ENCODE measurements at regions not wholly inside any gene's neighbourhood (a gene's known extent, or its start where the extent isn't known, plus 50 kb on each side); places are given as distances from the start of the nearest gene placed in this dataset.

DNA sequence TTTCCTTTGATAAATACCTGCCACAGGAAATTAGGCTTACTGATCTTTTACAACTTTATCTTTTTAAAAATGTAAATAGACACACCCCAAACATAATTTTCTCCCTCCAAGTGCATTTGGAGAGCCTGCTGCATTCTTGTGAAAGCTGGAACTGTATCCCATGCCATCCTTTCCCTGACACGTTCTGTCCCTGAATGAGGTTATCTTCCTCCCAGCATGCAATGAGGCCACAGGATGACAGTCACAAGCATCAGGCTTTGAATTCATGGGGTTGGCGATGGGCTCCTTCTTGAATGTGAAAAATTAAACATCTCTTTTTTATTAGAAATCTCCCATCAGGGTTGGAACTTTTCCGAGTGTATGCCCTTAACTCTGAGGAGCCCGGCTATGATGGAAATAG lies 77.8 kb downstream of the CTAGE1 start:
- no peaks in the 10 kb centered on the region for H3K9me3 Mint-ChIP-seq
- H3K4me3 Mint-ChIP-seq: no peak overlapping the region
- no peak overlapping the region for H3K27ac Mint-ChIP-seq
- H3K27me3 Mint-ChIP-seq: peaks cover 4% of the 10 kb centered on the region
- H3K4me1 Mint-ChIP-seq (ENCODE audit: low read depth): peaks cover 47% of the 10 kb centered on the region
- no peaks in the 10 kb centered on the region for H3K36me3 Mint-ChIP-seq (ENCODE audit: low read depth)

DNA sequence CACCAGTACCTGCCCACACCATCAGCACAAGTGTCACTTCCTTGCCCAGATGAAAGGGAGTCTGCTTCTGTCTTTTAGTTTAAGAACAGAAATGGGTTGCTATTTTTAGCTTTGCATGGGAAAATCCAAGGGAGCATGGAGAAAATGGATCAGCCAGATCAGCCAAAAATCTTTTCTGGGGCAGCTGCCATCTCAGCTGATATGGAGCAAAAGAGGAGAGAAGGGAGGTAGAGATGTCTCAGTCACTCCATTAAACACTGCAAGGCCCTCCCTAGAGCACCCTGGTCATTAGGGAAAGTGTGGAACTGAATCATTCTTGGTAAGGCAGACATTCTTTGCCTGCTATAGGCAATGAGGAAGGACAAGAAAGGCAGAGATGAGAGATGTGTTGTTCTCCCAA lies 79.9 kb downstream of the CTAGE1 start:
- Mint-ChIP-seq H3K27ac (no peak overlapping the region), H3K27me3 (peaks cover 4% of the 10 kb centered on the region), H3K4me3 (no peak overlapping the region), H3K9me3 (no peaks in the 10 kb centered on the region), H3K36me3 (ENCODE audit: low read depth) (no peaks in the 10 kb centered on the region), H3K4me1 (ENCODE audit: low read depth) (peaks cover 26% of the 10 kb centered on the region)

DNA sequence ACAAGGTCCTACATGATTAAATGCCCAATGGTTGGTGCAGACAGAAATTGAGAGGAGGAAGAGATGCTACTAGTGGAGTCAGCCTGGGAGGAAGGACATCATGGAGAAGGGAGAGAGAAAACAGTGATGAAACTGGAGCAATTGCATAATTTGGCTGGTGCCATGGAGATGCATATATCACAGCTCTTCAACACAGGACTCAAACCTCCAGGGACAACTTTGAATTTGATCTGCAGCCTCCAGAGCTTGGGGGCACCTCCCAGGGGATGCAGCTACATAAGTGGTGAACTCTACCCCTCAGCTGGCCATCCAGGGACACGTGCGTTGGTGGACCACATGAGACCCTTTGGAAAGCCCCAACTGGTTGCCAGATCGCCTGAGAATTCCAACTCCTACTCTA lies 80.4 kb downstream of the CTAGE1 start:
- Mint-ChIP-seq H3K27me3 (peaks cover 4% of the 10 kb centered on the region), H3K27ac (no peak overlapping the region), H3K9me3 (no peaks in the 10 kb centered on the region), H3K36me3 (ENCODE audit: low read depth) (no peaks in the 10 kb centered on the region), H3K4me1 (ENCODE audit: low read depth) (peaks cover 22% of the 10 kb centered on the region), H3K4me3 (no peak overlapping the region)

DNA sequence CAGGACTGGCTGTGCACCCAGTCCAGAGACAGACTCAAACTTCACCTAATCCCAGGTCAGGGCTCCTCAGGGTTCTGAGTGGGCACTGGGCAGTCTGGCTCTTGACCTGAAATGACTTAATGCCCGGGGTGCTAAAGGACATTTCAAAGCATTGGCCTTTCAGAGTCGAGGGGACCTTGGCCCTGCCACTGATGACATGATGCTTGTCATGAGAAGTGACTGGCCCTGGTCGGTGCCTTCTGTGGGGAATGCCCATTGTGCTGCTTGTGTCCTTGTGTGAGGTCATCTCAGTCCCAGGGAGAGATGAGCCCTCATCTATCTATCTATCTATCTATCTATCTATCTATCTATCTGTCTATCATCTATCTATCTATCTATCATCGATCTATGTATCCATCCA lies 81.3 kb downstream of the CTAGE1 start:
- Mint-ChIP-seq H3K36me3 (ENCODE audit: low read depth) (no peaks in the 10 kb centered on the region), H3K27ac (no peak overlapping the region), H3K9me3 (no peaks in the 10 kb centered on the region), H3K4me3 (no peak overlapping the region), H3K27me3 (peaks cover 2% of the 10 kb centered on the region), H3K4me1 (ENCODE audit: low read depth) (peaks cover 19% of the 10 kb centered on the region)

DNA sequence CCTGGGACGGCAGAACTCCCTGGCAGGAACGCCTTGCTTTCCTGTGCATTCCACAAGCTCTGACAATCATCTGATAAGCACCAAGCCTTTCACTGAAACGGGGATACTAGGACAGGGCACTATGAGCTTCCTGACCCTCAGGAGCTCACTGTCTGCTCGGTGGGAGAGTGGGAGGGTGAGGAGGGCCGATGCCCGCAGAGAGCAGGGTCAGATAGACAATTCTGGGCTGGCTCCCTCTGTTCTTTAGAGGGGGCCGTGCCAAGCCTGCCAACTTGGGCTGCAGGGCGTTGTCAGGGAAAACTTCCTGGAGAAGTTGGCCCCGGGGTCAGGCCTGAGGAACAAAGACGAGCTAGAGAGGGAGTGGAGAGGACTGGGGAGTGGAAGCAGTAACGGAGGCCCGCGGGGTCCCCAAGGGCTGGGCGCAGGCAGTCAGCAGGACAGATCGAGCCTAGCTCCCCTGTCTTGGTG lies 82.0 kb downstream of the CTAGE1 start:
- H3K36me3 Mint-ChIP-seq (ENCODE audit: low read depth): no peaks in the 10 kb centered on the region
- H3K4me1 Mint-ChIP-seq (ENCODE audit: low read depth): peaks cover 17% of the 10 kb centered on the region
- no peak overlapping the region for H3K4me3 Mint-ChIP-seq
- H3K9me3 Mint-ChIP-seq: no peaks in the 10 kb centered on the region
- no peaks in the 10 kb centered on the region for H3K27me3 Mint-ChIP-seq
- no peak overlapping the region for H3K27ac Mint-ChIP-seq

DNA sequence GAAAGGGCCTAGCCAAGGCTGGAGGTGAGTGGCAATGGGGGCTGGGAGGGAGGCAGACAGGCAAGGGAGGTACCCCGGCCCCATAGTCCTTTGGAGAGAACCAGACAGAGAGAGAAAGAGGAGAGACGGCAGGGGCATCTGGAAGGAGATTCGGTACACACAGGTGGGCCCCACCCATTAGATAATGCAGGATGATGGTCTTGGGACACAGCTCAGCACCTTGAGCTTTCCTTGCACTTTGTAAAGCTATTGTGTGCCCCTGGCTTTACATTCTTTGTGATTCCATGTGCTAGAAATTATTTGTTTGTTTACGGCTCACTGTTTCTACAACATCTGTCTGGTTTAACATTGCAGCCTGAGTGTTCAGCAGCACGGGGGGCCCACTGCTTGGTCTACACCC lies 83.1 kb downstream of the CTAGE1 start:
- H3K9me3 Mint-ChIP-seq: no peaks in the 10 kb centered on the region
- H3K36me3 Mint-ChIP-seq (ENCODE audit: low read depth): no peaks in the 10 kb centered on the region
- H3K4me3 Mint-ChIP-seq: no peak overlapping the region
- H3K4me1 Mint-ChIP-seq (ENCODE audit: low read depth): peaks cover 17% of the 10 kb centered on the region
- no peaks in the 10 kb centered on the region for H3K27me3 Mint-ChIP-seq
- H3K27ac Mint-ChIP-seq: no peak overlapping the region

DNA sequence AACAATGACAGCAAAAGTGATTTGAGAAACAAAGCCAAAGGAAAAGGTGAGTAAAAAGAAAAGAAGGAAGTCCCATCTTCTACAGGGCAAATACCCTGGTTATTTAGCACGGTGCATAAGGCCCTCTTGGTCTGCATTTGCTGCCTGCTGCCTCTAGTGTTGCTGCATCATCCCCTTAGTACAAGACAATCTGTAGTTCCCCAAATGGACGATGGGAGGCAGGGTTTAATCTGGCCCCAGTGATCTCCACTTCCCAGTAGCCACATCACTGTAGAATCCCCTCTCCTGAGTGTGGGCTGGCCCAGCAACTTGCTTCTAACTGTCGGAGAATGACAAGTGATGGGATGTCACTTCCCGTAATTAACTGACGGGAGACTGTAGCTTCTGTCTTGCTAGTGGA lies 85.1 kb downstream of the CTAGE1 start:
- H3K4me3 Mint-ChIP-seq: no peak overlapping the region
- H3K36me3 Mint-ChIP-seq (ENCODE audit: low read depth): no peaks in the 10 kb centered on the region
- no peak overlapping the region for H3K27ac Mint-ChIP-seq
- no peaks in the 10 kb centered on the region for H3K9me3 Mint-ChIP-seq
- no peaks in the 10 kb centered on the region for H3K27me3 Mint-ChIP-seq
- H3K4me1 Mint-ChIP-seq (ENCODE audit: low read depth): peaks cover 6% of the 10 kb centered on the region

DNA sequence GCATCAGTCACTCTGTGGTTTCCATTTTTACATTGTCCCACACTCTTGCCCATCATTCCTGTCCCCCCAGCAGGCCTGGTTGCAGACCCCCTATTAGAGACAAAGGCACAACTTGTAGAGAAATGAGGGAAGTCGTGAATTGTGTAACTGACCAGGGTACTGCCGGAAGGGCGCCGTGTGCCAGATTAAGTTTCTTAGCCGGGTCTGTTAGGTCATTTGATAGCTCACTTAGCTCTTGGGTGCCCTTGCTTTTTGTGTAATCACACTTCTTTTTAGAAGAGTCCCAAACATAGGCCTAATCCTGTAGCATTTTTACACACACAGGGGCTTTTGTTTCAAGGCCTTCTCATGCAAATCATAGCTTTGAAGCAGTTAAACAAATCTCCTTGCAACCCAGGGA lies 87.2 kb downstream of the CTAGE1 start:
- Mint-ChIP-seq H3K27me3 (no peaks in the 10 kb centered on the region), H3K4me1 (ENCODE audit: low read depth) (no peaks in the 10 kb centered on the region), H3K4me3 (no peak overlapping the region), H3K9me3 (no peaks in the 10 kb centered on the region), H3K27ac (no peak overlapping the region), H3K36me3 (ENCODE audit: low read depth) (no peaks in the 10 kb centered on the region)

DNA sequence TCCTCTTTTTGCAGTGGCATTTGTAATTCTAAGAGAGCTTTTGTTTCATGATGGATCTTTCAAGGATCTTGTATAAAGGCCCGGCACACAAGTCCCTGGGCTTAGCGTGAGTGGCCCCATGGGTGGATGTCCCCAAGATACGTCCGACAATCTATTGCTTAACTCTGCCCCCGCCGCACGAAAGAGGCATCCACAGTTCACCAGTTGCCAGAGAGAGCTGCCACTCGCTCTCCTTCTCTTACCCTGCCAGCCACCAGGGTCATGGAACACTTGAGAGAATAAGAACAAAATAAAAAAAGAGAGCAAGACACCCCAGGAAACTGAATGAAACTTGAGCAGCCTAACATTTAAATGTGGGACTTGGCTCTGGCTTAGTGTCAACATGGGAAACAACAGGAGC lies 92.3 kb downstream of the CTAGE1 start:
- H3K9me3 Mint-ChIP-seq: no peaks in the 10 kb centered on the region
- no peak overlapping the region for H3K4me3 Mint-ChIP-seq
- H3K36me3 Mint-ChIP-seq (ENCODE audit: low read depth): no peaks in the 10 kb centered on the region
- H3K4me1 Mint-ChIP-seq (ENCODE audit: low read depth): peaks cover 4% of the 10 kb centered on the region
- no peak overlapping the region for H3K27ac Mint-ChIP-seq
- H3K27me3 Mint-ChIP-seq: no peaks in the 10 kb centered on the region

DNA sequence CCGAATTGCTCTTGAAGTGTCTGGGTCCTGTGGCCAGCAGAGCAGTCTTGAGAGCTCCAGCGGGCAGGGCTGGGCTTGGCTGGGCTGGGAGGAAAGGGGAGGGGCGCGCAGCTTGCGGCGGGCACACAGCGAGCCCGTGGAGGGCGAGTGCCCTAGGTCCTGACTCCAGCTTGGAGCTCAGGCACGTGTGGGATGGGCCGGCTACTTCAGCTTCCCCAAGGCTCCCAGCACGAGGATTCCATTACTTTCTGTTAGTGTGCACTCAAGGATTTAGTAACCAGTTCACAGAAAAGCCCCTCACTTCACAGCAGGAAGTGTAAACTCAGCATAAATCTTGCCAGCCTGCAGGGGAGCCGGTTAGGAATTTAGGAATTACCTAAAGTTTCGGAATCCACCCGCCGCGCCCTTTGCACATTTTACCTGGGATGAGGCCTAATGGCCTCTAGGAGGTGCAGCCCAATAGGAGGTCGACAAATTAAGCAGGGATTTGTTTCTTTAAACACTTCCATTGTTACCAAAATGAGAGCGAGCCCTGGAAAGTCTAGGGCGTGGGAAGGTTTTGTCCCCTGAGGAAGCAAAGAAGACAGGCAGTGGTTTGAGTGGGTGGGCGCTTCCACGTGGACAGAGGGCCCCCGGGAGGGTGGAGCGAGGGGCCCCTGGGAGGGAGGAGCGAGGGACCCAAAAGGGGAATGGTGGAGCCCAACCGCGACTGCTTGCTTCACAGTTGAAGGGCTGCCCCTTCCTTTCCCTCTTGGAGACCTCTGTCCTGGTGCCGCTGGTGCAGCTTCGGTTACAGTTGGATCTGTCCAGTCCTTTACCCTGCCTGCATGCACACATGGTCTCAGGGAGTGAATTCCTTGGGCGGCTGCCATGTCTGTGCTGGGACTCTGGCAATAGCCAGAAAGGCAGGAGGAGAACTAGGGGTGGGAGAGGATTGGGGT lies 93.3 kb downstream of the CTAGE1 start:
- no peaks in the 10 kb centered on the region for H3K27me3 Mint-ChIP-seq
- no peaks in the 10 kb centered on the region for H3K9me3 Mint-ChIP-seq
- peak overlapping the region; percentile 39 for H3K4me3 Mint-ChIP-seq
- no peaks in the 10 kb centered on the region for H3K36me3 Mint-ChIP-seq (ENCODE audit: low read depth)
- H3K27ac Mint-ChIP-seq: no peak overlapping the region
- H3K4me1 Mint-ChIP-seq (ENCODE audit: low read depth): peaks cover 4% of the 10 kb centered on the region

DNA sequence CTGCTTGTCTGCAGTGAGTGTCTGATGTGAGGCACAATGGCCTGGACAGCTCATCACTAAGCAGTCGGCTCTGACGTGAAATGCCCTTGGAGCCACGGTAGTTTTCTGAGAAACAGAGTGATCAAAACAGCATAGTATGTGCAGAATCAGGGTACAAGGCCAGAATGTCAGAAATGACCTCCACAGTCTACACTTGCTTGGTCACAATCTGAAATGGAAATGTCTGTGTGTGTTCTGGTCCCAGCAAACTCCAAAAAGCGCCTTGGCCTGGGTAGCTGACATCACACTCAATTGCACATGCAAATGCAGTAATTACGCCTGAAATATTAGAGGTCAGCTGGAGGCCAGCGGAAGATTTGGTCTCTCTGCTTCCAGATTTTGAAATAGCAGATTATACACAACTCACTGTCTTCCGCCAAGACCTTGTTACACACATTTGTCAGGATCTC lies 95.4 kb downstream of the CTAGE1 start:
- no peaks in the 10 kb centered on the region for H3K9me3 Mint-ChIP-seq
- no peak overlapping the region for H3K27ac Mint-ChIP-seq
- no peaks in the 10 kb centered on the region for H3K27me3 Mint-ChIP-seq
- H3K4me3 Mint-ChIP-seq: no peak overlapping the region
- H3K4me1 Mint-ChIP-seq (ENCODE audit: low read depth): peaks cover 4% of the 10 kb centered on the region
- H3K36me3 Mint-ChIP-seq (ENCODE audit: low read depth): no peaks in the 10 kb centered on the region

DNA sequence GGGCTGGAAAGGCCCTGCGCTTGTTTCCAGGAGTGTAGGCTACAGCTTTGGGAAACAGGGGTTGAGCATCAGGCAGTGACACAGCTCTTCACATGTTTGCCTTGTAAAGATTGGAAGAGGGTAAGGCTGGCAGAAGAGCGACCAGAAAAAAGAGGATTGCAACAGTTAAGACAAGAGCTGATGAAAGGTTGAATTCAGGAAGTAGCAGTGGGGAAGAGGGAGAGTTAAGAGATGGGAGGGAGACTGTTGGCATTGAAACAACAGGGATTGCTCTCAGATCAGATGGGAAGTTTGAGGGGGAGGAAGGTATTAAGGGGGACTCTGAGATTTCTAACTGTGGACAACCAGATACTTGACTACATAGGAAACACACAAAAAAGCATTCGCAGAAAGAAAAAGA lies 96.9 kb downstream of the CTAGE1 start:
- Mint-ChIP-seq H3K27ac (no peak overlapping the region), H3K9me3 (no peaks in the 10 kb centered on the region), H3K4me1 (ENCODE audit: low read depth) (peaks cover 4% of the 10 kb centered on the region), H3K36me3 (ENCODE audit: low read depth) (no peaks in the 10 kb centered on the region), H3K4me3 (no peak overlapping the region), H3K27me3 (no peaks in the 10 kb centered on the region)

DNA sequence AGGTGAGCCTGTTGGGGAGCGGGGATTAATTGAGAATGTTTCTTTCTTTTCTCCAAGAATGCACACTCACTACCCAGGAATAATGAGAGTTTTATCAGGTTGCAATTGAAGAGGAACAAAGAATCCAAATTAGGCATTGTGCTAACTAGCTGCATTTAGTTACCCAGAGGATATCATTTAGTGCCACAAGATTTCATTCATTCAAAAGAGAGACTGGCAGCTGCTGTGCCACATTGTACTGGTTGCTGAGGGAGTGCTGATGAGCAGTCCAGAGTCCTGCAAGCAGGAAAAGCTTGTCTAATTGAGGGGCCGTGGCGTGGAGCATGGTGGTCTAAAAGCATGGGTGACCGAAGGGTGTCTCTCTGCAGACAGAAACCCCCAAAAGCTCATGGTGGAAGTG lies 97.6 kb downstream of the CTAGE1 start:
- H3K27me3 Mint-ChIP-seq: no peaks in the 10 kb centered on the region
- no peaks in the 10 kb centered on the region for H3K9me3 Mint-ChIP-seq

DNA sequence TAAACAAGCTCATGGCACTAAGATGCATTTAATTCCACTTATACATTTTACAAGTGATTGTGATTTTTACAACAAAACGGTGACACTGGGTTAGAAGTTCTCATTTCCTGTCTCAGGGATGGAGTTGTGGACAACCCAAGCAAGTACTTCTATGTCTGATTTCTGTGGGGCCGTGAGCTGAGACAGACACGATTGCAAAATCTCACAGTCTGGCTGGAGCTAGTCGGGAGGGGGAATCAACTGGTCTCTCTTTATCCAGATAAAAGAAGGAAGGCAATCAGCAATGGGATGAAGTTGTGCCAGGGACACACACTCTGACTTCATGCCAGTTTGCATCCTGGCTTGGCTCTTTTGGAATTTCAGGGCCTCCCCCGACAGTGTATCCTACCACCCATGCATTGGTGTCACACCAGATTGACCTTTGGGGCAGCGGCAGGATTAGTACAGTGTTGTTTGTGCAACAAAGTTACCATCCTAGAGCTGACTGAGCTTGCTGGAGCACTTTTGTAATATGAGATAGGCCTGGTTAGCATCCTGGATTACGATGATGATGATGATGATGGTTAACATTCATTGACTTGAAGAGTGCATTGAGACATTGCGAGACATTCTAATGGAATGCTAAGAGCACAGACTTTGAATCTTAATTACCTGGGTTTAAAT lies 98.8 kb downstream of the CTAGE1 start:
- H3K27ac Mint-ChIP-seq: no peak overlapping the region
- H3K4me1 Mint-ChIP-seq (ENCODE audit: low read depth): no peaks in the 10 kb centered on the region
- H3K4me3 Mint-ChIP-seq: no peak overlapping the region
- H3K9me3 Mint-ChIP-seq: no peaks in the 10 kb centered on the region
- H3K36me3 Mint-ChIP-seq (ENCODE audit: low read depth): no peaks in the 10 kb centered on the region
- H3K27me3 Mint-ChIP-seq: no peaks in the 10 kb centered on the region

More for the DNA sequence above, 97.6 kb downstream of the CTAGE1 start:
- H3K27ac Mint-ChIP-seq: no peak overlapping the region
- H3K4me3 Mint-ChIP-seq: no peak overlapping the region
- H3K4me1 Mint-ChIP-seq (ENCODE audit: low read depth): peaks cover 4% of the 10 kb centered on the region
- no peaks in the 10 kb centered on the region for H3K36me3 Mint-ChIP-seq (ENCODE audit: low read depth)

DNA sequence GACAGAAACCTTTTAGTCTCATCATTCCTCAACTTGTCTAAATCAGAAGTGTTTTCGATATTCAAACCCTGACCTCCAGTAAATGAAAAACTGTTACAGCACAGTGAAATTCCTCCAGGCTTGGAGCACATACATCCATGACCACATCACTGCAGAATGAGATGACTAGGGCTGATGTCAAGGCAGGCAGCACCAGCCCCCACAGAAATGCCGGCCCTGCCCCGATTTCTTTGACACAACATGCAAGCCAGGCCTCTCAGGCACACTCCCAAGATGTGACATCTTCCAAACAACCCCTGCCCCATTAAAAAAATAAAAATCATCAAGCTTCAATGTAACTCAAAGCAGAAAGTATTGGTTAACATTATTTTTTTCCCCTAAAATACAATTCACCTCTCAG lies 103.3 kb downstream of the CTAGE1 start:
- Mint-ChIP-seq H3K4me1 (ENCODE audit: low read depth) (no peaks in the 10 kb centered on the region), H3K9me3 (no peaks in the 10 kb centered on the region), H3K4me3 (no peak overlapping the region)

More for the DNA sequence above, 103.3 kb downstream of the CTAGE1 start:
- H3K27ac Mint-ChIP-seq: no peak overlapping the region
- H3K27me3 Mint-ChIP-seq: no peaks in the 10 kb centered on the region
- no peaks in the 10 kb centered on the region for H3K36me3 Mint-ChIP-seq (ENCODE audit: low read depth)
